Endodermal cell (in vitro differentiated cells): ENCODE measurements at regions not wholly inside any gene's neighbourhood (a gene's known extent, or its start where the extent isn't known, plus 50 kb on each side); places are given as distances from the start of the nearest gene placed in this dataset.
A peak's percentile ranks its signal among the peaks of the same experiment; 100 is the strongest.

ENCODE experiments used
- DNase-seq: peaks from one replicate; pipeline ENCODE4 v3.0.0-alpha.2; 2017
- H3K27ac ChIP-seq: 2 replicates; pipeline ENCODE4 v1.5.1; 2013; ENCODE audit warnings: mild to moderate bottlenecking, low read depth, low read length, moderate library complexity
- H3K27me3 ChIP-seq: 2 replicates; pipeline ENCODE4 v1.6.1; 2013; ENCODE audit warnings: mild to moderate bottlenecking, low read length, moderate library complexity; ENCODE audit not compliant: insufficient read depth, control insufficient read depth, poor library complexity, severe bottlenecking
- H3K36me3 ChIP-seq: 2 replicates; pipeline ENCODE4 v1.7.0; 2013; ENCODE audit warnings: mild to moderate bottlenecking, low read length, moderate library complexity; ENCODE audit not compliant: control insufficient read depth, insufficient read depth
- H3K4me1 ChIP-seq: one replicate; pipeline ENCODE4 v1.7.0; 2013; ENCODE audit warnings: low read length; ENCODE audit not compliant: control insufficient read depth, insufficient read depth
- H3K4me3 ChIP-seq: 2 replicates; pipeline ENCODE4 v1.5.1; 2013; ENCODE audit warnings: mild to moderate bottlenecking, low read length, moderate library complexity
- H3K9ac ChIP-seq: 2 replicates; pipeline ENCODE4 v1.6.1; 2013; ENCODE audit warnings: mild to moderate bottlenecking, low read length, moderate library complexity; ENCODE audit not compliant: poor library complexity, severe bottlenecking; ENCODE audit errors: extremely low read depth
- H3K9me3 ChIP-seq: 2 replicates; pipeline ENCODE4 v1.6.1; 2013; ENCODE audit warnings: mild to moderate bottlenecking, low read length, moderate library complexity; ENCODE audit not compliant: control insufficient read depth
- H3K27ac Mint-ChIP-seq: 2 replicates; pipeline ENCODE4 v1.8.0; 2020; ENCODE audit warnings: mixed read lengths
- H3K27me3 Mint-ChIP-seq: 2 replicates; pipeline ENCODE4 v1.8.0; 2021; ENCODE audit warnings: mild to moderate bottlenecking, mixed read lengths; ENCODE audit not compliant: insufficient read depth
- H3K36me3 Mint-ChIP-seq: 2 replicates; pipeline ENCODE4 v1.8.0; 2020; ENCODE audit warnings: low read depth, mixed read lengths
- H3K4me1 Mint-ChIP-seq: 2 replicates; pipeline ENCODE4 v1.8.0; 2020; ENCODE audit warnings: mixed read lengths
- H3K4me3 Mint-ChIP-seq: 2 replicates; pipeline ENCODE4 v1.8.0; 2020; ENCODE audit warnings: mild to moderate bottlenecking, moderate library complexity, mixed read lengths
- H3K9me3 Mint-ChIP-seq: 2 replicates; pipeline ENCODE4 v1.8.0; 2020; ENCODE audit warnings: mild to moderate bottlenecking, mixed read lengths
- WGBS, 2 experiments: methylation state at CpG; one replicate each; pipeline versions ENCODE4 v1.1.5 to v1.1.7; 2013; ENCODE audit warnings: missing lambda C conversion rate in 2 of 2, mixed read lengths in 1 of 2; ENCODE audit not compliant: insufficient coverage in 1 of 2, insufficient read length in 1 of 2; 5-methylcytosine and 5-hydroxymethylcytosine counted together
- TF ChIP-seq, protein P1 (sequence below): fragments of 200-600 bp; sonication (generic); conservative IDR thresholded peaks from 2 replicates; pipeline ENCODE4 v1.5.0; 2021; ENCODE audit warnings: antibody characterized with exemption, mild to moderate bottlenecking

- Mint-ChIP-seq H3K4me1 (no peaks in the 10 kb centered on the region), H3K27ac (no peak overlapping the region), H3K36me3 (peaks cover 2% of the 10 kb centered on the region), H3K27me3 (no peaks in the 10 kb centered on the region), H3K4me3 (no peak overlapping the region), H3K9me3 (peaks cover 51% of the 10 kb centered on the region)
- Histone ChIP-seq H3K36me3 (no peaks in the 10 kb centered on the region), H3K4me3 (peak overlapping the region; percentile 64), H3K4me1 (no peaks in the 10 kb centered on the region), H3K27ac (no peak overlapping the region), H3K9ac (no peak overlapping the region), H3K9me3 (peaks cover 45% of the 10 kb centered on the region), H3K27me3 (no peaks in the 10 kb centered on the region)
- TF ChIP-seq, protein P1, sequence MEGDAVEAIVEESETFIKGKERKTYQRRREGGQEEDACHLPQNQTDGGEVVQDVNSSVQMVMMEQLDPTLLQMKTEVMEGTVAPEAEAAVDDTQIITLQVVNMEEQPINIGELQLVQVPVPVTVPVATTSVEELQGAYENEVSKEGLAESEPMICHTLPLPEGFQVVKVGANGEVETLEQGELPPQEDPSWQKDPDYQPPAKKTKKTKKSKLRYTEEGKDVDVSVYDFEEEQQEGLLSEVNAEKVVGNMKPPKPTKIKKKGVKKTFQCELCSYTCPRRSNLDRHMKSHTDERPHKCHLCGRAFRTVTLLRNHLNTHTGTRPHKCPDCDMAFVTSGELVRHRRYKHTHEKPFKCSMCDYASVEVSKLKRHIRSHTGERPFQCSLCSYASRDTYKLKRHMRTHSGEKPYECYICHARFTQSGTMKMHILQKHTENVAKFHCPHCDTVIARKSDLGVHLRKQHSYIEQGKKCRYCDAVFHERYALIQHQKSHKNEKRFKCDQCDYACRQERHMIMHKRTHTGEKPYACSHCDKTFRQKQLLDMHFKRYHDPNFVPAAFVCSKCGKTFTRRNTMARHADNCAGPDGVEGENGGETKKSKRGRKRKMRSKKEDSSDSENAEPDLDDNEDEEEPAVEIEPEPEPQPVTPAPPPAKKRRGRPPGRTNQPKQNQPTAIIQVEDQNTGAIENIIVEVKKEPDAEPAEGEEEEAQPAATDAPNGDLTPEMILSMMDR, result no peak
- WGBS, 2 experiments, result 92 to 96% methylated on average over 2 of the region's 2 CpGs
- no peak for DNase-seq
Observed at GRCh38 chr18:33898427-33898826, 320.4 kb downstream of the ASXL3 start.

GRCh38 chr18:33878213-33878612, 300.2 kb downstream of the ASXL3 start:
- WGBS, 2 experiments, result 71 to 100% methylated on average over 1 of the region's 1 CpG
- H3K4me1 Mint-ChIP-seq, result no peaks in the 10 kb centered on the region

DNA sequence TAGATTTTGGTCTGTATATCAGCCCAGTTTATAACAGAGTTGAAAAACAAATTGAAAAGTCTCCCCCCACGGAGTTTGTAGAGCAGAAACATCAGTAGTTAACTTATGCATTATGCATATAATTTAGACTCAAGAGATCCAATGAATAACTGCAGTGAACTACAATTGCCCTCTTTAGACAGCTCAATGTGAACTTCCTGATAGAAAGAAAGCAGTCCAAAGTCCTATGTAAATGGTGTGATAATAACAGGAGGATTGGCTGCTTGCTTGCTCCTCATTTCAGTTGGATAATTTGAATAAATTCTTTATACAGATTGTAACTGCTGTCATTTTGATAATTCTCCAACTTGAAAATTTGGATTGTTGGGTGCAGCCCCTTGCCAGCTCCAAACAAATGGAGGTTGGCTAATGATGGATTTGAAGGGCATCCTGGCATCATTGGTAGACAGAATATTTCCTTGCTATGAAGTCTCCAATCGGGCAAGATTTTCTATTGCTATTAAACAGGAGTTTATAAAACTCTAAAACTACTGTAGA, 297.1 kb downstream of the ASXL3 start:
- no peak overlapping the region for H3K27ac Mint-ChIP-seq
- H3K9me3 ChIP-seq, result no peaks in the 10 kb centered on the region
- H3K4me3 ChIP-seq, result no peak overlapping the region
- H3K4me3 Mint-ChIP-seq, result no peak overlapping the region
- H3K27me3 ChIP-seq, result no peaks in the 10 kb centered on the region
- no peak overlapping the region for H3K9ac ChIP-seq
- H3K4me1 ChIP-seq, result no peaks in the 10 kb centered on the region
- no peaks in the 10 kb centered on the region for H3K36me3 Mint-ChIP-seq
- H3K27ac ChIP-seq, result no peak overlapping the region
- no peaks in the 10 kb centered on the region for H3K36me3 ChIP-seq
- H3K27me3 Mint-ChIP-seq, result no peaks in the 10 kb centered on the region
- WGBS, 2 experiments, result 80 to 92% methylated on average over 1 to 2 of the region's 2 CpGs
- no peaks in the 10 kb centered on the region for H3K9me3 Mint-ChIP-seq
- no peaks in the 10 kb centered on the region for H3K4me1 Mint-ChIP-seq
- DNase-seq, result no peak
- TF ChIP-seq, protein P1, result no peak

More at GRCh38 chr18:33878213-33878612, 300.2 kb downstream of the ASXL3 start:
- Histone ChIP-seq H3K36me3 (no peaks in the 10 kb centered on the region), H3K9ac (no peak overlapping the region), H3K4me3 (no peak overlapping the region), H3K27ac (no peak overlapping the region), H3K9me3 (no peaks in the 10 kb centered on the region), H3K27me3 (no peaks in the 10 kb centered on the region), H3K4me1 (no peaks in the 10 kb centered on the region)
- Mint-ChIP-seq H3K9me3 (peaks cover 1% of the 10 kb centered on the region), H3K27me3 (no peaks in the 10 kb centered on the region), H3K36me3 (no peaks in the 10 kb centered on the region), H3K27ac (no peak overlapping the region), H3K4me3 (no peak overlapping the region)
- no peak for DNase-seq
- TF ChIP-seq, protein P1, result no peak
